AG04449 (cell line): ENCODE measurements at regions not wholly inside any gene's neighbourhood (a gene's known extent, or its start where the extent isn't known, plus 50 kb on each side); places are given as distances from the start of the nearest gene placed in this dataset.

ENCODE experiments used
- CTCF ChIA-PET: fragments of 350-600 bp; formaldehyde crosslinking; extraction: SDS; loops from one replicate; lab custom pipeline; 2021; ENCODE audit warnings: antibody characterized with exemption; lab: Yijun Ruan, JAX
- POLR2A ChIA-PET: fragments of 400-600, 350-600 bp; formaldehyde crosslinking; extraction: SDS; loops from one replicate; lab custom pipeline; 2020; ENCODE audit warnings: antibody characterized with exemption, inconsistent platforms; lab: Yijun Ruan, JAX
- DNase-seq: peaks from one replicate; pipeline ENCODE4 v3.0.0-alpha.2; 2010; ENCODE audit warnings: low read depth, low spot score
- H3K4me3 ChIP-seq: 2 replicates; pipeline ENCODE4 v1.5.1; 2011; ENCODE audit warnings: low read depth, mild to moderate bottlenecking, control low read depth, low read length
- CTCF ChIP-seq: IDR thresholded peaks from one replicate; pipeline ENCODE4 v1.5.1; 2011; ENCODE audit warnings: mild to moderate bottlenecking, moderate library complexity, low read length, control low read depth, inconsistent platforms; ENCODE audit not compliant: insufficient read depth; ENCODE audit errors: missing control alignments

- ChIA-PET POLR2A (no interaction called here), CTCF (no interaction called here)
- TF ChIP-seq CTCF, result no peak
Measured at GRCh38 chr4:96543346-96543745, 703.5 kb downstream of the PDHA2 start.

GRCh38 chr4:96558466-96558865 is 718.6 kb downstream of the PDHA2 start:
- TF ChIP-seq CTCF, result no peak
- no peak overlapping the region for H3K4me3 ChIP-seq
- POLR2A ChIA-PET, result no interaction called here
- CTCF ChIA-PET, result no interaction called here
- no peak for DNase-seq

More at GRCh38 chr4:96543346-96543745, 703.5 kb downstream of the PDHA2 start:
- H3K4me3 ChIP-seq, result no peak overlapping the region
- no peak for DNase-seq

GRCh38 chr4:96566755-96567154 is 726.9 kb downstream of the PDHA2 start:
- POLR2A ChIA-PET, result no interaction called here
- no peak for TF ChIP-seq CTCF
- DNase-seq, result no peak
- CTCF ChIA-PET, result no interaction called here
- H3K4me3 ChIP-seq, result no peak overlapping the region

- DNase-seq, result no peak
- no peak for TF ChIP-seq CTCF
- ChIA-PET POLR2A (no interaction called here), CTCF (no interaction called here)
- no peak overlapping the region for H3K4me3 ChIP-seq
Measured at GRCh38 chr4:96585304-96585703, 745.4 kb downstream of the PDHA2 start.

- POLR2A ChIA-PET, result no interaction called here
- no peak for DNase-seq
- no peak for TF ChIP-seq CTCF
Measured at GRCh38 chr4:96593422-96593821, 753.5 kb downstream of the PDHA2 start.

GRCh38 chr4:96598465-96598864 is 758.6 kb downstream of the PDHA2 start:
- ChIA-PET POLR2A (no interaction called here), CTCF (no interaction called here)
- DNase-seq, result no peak
- no peak overlapping the region for H3K4me3 ChIP-seq
- TF ChIP-seq CTCF, result no peak

More at GRCh38 chr4:96593422-96593821, 753.5 kb downstream of the PDHA2 start:
- CTCF ChIA-PET, result no interaction called here
- H3K4me3 ChIP-seq, result no peak overlapping the region
